GM18505 (cell line): ENCODE measurements at regions not wholly inside any gene's neighbourhood (a gene's known extent, or its start where the extent isn't known, plus 50 kb on each side); places are given as distances from the start of the nearest gene placed in this dataset.

Source experiments
- ATAC-seq: cut with Tn5 transposase; IDR thresholded peaks from one replicate; pipeline ENCODE4 v1.9.1; 2021; ENCODE audit not compliant: unreplicated experiment
- POLR2A ChIP-seq: IDR thresholded peaks from 4 replicates; pipeline ENCODE4 v1.6.1; 2011; ENCODE audit warnings: borderline replicate concordance; ENCODE audit not compliant: insufficient read depth, insufficient read length; ENCODE audit errors: extremely low read depth

- no peak for ATAC-seq
- no peak for TF ChIP-seq POLR2A
Observed at GRCh38 chr5:155733935-155734334, 593.0 kb upstream of the SGCD start.

GRCh38 chr5:155735388-155735787 is 591.6 kb upstream of the SGCD start:
- TF ChIP-seq POLR2A, result no peak
- ATAC-seq, result no peak

- ATAC-seq, result no peak
- TF ChIP-seq POLR2A, result no peak
Observed at GRCh38 chr5:155738616-155739015, 588.3 kb upstream of the SGCD start.

- ATAC-seq, result no peak
- no peak for TF ChIP-seq POLR2A
Observed at GRCh38 chr5:155746367-155747038, 580.5 kb upstream of the SGCD start.

DNA sequence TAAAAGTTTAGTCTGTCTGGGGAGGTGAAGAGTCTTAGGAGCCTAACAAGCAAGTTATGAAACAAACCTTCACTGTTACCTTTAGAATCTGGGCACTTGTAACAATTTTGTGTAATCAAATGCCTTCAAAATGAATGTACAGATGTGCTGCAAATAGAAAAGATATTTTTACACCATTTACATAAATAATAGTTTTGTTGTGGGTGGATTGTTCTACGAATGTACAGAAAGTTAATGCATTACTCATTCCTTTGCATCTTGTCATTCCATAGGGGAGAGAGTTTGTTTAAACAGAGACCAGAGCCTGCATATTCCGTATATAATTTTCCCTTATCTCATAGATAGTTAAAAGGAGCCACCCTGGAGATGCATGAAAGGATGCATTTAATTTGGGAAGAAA is 576.9 kb upstream of the SGCD start:
- ATAC-seq, result no peak
- TF ChIP-seq POLR2A, result no peak

GRCh38 chr5:155750571-155750970 is 576.4 kb upstream of the SGCD start:
- no peak for TF ChIP-seq POLR2A
- no peak for ATAC-seq

DNA sequence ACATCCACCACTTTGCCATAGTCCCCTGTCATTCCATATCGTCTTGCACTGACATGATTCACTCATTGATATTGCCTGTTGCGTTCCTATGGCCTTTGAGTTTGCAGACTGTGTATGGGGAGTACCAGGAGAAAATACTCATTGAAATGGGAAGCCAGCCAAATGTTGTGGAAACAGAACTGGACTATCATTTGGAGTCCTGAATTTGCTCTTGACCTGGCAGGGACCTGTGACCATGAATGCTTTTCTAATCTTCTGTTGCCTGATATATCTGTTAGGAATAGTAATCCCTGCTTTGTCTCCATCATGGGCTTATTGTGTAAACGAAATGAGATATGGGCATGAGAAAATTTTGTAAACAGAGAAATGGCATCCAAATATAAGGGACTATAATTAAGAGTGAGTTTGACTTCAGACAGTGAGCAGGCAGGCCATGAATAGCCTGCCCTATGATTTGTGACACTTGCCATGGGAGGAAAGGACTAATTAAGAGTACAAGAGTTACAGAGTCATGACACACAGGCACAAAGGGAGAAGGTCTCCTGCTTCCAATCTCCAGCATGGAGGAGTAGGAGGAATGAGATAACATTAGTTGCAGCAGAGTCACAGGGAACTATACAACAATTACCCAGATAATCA is 572.9 kb upstream of the SGCD start:
- TF ChIP-seq POLR2A, result no peak
- no peak for ATAC-seq

GRCh38 chr5:155759252-155759651 is 567.7 kb upstream of the SGCD start:
- TF ChIP-seq POLR2A, result no peak
- no peak for ATAC-seq

- TF ChIP-seq POLR2A, result no peak
- ATAC-seq, result no peak
Observed at GRCh38 chr5:155759984-155760383, 567.0 kb upstream of the SGCD start.

DNA sequence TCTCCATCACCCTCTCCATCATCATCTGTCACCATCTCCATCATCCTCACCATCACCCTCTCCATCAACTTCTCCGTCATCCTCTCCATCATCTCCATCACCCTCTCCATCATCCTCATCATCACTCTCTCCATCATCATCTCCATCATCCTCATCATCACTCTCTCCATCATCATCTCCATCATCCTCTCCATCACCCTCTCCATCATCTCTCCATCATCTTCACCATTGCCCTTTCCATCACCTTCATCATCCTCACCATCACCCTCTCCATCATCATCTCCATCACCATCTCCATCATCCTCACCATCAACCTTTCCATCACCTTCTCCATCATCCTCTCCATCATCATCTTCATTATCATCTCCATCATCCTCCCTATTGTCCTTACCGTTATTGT is 565.5 kb upstream of the SGCD start:
- ATAC-seq, result no peak
- no peak for TF ChIP-seq POLR2A

- TF ChIP-seq POLR2A, result no peak
- ATAC-seq, result no peak
Observed at GRCh38 chr5:155765715-155766114, 561.2 kb upstream of the SGCD start.

DNA sequence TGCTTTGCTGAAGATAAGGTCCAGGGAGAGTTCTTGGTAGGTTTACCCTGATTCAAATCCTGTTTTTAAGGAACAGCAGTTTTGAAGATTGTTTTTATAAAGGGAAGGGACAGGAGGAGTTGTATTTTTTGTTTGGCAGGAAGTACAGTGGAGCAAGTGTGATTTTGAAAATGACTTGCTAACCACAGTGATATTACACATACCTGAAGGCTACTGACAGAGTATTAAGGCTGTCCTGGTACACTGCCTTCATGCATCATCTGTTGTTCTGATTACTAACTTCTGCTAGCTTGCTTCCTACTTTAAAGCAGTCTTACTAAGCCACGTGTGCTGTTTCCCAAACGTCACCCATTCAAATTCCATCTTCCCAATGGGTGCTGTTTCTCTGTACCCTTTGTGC is 559.5 kb upstream of the SGCD start:
- no peak for ATAC-seq
- no peak for TF ChIP-seq POLR2A

GRCh38 chr5:155768332-155768731 is 558.6 kb upstream of the SGCD start:
- ATAC-seq, result no peak
- TF ChIP-seq POLR2A, result no peak

DNA sequence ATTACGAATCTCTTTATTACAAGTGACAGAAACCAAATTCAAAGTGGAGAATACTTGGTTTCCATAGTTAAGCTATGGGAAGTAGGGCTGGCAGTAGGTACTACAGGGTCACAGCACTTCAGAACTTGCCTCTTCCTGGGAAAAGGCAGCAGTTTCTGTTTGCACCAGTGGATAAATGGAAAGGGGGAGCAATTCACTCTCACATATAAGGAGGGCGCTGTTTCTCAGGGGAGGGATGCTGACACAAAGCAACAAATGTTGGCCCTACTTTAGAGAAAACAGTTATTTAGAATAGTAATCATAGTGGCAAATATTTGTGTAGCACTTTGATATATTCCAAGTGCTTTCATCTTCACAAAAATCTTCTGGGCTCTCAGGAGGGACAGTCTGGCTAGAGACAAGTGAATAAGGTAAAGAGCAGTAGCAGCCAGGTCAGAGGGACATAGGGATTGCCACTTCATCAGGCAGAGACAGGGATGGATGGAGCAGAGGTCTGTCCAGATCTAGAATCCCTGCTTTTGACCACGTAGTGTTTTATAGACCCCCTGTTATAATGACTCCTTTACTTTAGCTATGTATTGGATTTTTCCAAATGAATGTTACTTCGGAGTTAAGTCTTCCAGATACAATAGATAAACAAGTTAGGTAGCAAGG is 554.8 kb upstream of the SGCD start:
- no peak for TF ChIP-seq POLR2A
- ATAC-seq, result no peak
